ENCODE measurements at regions not wholly inside any gene's neighbourhood (a gene's known extent, or its start where the extent isn't known, plus 50 kb on each side); places are given as distances from the start of the nearest gene placed in this dataset.

- no peak for TF ChIP-seq CTCF (IDR thresholded peaks at IDR 0.05; ENCODE audit: insufficient read depth, low read length)
- DNase-seq (ENCODE audit: low read depth) = no peak
- no peak overlapping the region for H3K4me3 ChIP-seq (ENCODE audit: low read depth, low read length)
These were observed 71.4 kb upstream of the CPEB4 start for GRCh38 chr5:173816728-173817127.

DNA sequence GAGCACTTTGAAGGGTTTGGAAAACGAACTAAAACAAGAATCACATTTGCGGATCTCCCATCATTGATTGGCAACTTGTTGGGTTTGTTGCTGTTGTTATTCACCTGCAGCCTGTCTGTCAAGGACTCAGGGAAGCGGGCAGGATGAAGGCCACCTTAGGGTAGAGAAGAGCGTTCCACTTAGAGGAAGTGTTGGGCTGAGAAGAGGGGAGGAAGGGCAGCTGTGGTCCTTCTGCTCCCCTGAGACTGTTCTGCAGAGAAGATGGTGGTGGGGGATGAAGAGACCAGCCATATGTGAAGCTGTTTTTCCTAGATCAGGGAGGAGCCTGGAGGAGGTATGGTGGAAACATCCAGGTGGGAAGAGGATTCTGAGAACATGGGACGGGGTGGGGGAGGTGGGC is 70.6 kb upstream of the CPEB4 start:
- H3K4me3 ChIP-seq (ENCODE audit: low read depth, low read length) = no peak overlapping the region
- TF ChIP-seq CTCF (IDR thresholded peaks at IDR 0.05; ENCODE audit: insufficient read depth, low read length) = no peak
- DNase-seq (ENCODE audit: low read depth) = no peak

DNA sequence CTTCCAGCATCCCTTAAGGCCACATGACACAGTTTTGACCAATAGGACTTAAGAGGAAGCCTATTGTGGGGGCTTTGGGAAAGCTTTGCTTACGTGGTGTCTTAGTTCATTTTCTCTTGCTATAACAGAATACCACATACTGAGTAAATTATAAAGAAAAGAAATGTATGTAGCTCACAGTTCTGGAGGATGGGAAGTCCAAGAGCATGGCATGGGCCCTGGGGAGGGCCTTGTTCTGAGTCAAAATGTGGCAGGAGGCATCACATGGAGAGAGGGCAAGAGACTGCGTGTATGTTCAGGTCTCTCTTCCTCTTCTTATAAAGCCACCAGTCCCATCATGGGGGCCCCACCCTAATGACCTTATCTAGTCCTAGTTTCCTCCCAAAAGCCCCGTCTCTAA is 68.6 kb upstream of the CPEB4 start:
- no peak for DNase-seq (ENCODE audit: low read depth)
- H3K4me3 ChIP-seq (ENCODE audit: low read depth, low read length) = no peak overlapping the region
- TF ChIP-seq CTCF (IDR thresholded peaks at IDR 0.05; ENCODE audit: insufficient read depth, low read length) = no peak

GRCh38 chr5:173823274-173823644 is 64.9 kb upstream of the CPEB4 start:
- no peak for DNase-seq (ENCODE audit: low read depth)
- no peak for TF ChIP-seq CTCF (IDR thresholded peaks at IDR 0.05; ENCODE audit: insufficient read depth, low read length)
- H3K4me3 ChIP-seq (ENCODE audit: low read depth, low read length) = no peak overlapping the region

- no peak overlapping the region for H3K4me3 ChIP-seq (ENCODE audit: low read depth, low read length)
- TF ChIP-seq CTCF (IDR thresholded peaks at IDR 0.05; ENCODE audit: insufficient read depth, low read length) = no peak
- peak; percentile 67 for DNase-seq (ENCODE audit: low read depth)
These were observed 64.2 kb upstream of the CPEB4 start for GRCh38 chr5:173823721-173824567.

DNA sequence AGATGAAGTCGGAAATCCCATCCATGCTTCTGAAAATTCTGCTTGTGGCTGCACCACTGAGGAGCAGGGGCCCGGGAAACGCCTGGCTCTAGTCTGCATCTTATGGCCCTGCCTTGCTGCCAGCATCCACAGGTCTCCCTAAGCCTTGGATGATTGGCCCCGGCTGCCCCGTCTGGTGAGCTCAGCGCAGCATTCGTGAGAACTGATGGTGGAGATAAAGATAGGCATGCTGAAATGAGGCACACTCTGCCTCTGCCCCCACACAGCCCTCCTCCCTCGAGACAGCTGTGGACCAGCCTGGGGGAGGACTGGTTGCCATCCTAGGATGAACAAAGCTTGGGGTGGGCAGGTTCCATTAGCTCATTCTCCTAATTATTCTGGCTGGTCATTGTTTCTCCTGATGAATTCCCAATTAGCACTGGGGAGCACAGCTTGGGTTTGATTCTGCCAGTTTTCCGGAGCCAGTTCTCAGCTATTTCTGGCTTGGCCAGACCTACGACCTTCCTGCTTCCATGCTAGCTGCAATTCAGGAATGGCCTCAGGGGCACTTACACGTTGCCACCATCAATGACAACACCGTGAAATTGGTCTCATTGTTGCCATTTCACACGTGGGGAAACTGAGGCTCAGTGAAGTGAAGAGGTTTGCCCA is 62.8 kb upstream of the CPEB4 start:
- H3K4me3 ChIP-seq (ENCODE audit: low read depth, low read length) = no peak overlapping the region
- no peak for TF ChIP-seq CTCF (IDR thresholded peaks at IDR 0.05; ENCODE audit: insufficient read depth, low read length)
- DNase-seq (ENCODE audit: low read depth) = peak; percentile 29
